HG03025 (cell line): ENCODE measurements at regions not wholly inside any gene's neighbourhood (a gene's known extent, or its start where the extent isn't known, plus 50 kb on each side); places are given as distances from the start of the nearest gene placed in this dataset.

Experiments
- ATAC-seq: cut with Tn5 transposase; IDR thresholded peaks from one replicate; pipeline ENCODE4 v1.9.1; 2021; ENCODE audit warnings: mild to moderate bottlenecking, moderate library complexity; ENCODE audit not compliant: unreplicated experiment, low FRiP score

DNA sequence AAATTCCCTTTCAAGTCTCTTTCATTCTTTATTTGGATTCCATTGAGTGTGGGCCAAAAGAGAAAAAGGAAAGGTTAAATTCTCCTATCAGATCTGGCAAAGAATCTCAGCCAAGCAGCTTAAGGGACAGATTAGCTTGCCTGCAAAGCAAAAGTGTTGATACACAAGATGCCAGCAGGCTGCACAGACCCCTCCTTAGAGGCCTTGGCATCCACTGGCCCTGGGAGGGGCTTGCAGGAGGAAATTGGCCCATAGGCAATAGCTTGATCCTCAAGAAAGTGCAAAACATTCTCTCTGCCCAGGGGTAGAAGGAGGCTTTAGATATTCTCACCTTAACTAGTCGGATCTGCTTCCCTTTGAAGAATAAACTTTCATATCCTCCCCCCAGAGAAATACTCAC, 300.4 kb upstream of the CPEB2 start:
- no peak for ATAC-seq

DNA sequence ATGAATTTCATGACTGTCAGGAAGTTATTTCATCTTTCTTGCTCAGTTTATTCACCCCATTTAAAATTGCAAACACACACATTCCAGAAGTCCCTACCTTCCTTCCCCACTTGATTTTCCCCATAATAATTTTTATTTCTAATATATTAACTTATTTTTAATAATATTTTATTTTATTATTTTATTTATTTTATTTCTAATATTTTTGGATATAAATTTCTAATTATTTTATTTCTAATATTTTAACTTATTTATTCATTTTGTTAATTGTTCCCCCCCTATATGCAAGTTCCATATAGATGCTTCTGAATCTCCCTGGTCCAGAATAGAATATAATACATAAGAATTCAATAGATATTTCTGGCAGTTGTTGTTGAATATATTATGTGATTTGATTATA, 293.7 kb upstream of the CPEB2 start:
- no peak for ATAC-seq

DNA sequence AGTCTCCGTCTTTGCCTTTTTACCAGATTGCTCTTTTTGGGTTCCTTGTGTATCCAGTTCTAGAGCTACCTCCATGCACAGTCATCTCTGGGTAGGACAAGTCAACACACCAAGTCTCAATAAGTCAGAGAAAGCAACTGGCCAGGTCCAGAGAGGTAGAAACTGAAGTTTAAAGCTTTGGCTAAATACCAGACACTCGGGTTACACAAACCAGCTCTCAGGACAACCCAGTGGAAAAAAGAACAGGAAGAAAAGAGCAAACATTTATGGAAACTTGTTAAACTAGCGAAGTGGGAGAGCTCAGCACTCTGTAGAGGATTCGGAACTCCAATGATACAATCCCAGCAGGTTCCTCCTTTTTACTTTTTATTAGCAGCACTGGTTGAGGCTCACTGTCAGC, 291.0 kb upstream of the CPEB2 start:
- ATAC-seq = no peak

DNA sequence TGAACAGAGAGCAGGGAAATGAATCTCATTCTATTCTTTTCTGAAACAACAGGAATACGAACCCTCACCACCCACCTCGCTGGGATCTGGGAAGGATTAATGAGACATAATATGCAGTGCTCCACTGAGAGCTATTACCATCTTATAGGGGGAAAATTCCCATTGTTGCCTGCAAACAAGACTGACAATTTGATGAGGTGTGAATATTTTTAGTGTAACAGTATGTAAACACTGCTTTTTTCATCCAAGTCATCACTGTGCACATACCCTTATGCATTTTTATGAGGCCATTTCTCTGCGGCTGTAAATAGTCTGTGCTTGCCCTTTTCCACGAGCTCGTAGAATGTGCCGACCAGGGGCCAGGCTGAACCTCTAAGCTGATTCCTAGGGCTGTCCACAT, 285.6 kb upstream of the CPEB2 start:
- no peak for ATAC-seq

DNA sequence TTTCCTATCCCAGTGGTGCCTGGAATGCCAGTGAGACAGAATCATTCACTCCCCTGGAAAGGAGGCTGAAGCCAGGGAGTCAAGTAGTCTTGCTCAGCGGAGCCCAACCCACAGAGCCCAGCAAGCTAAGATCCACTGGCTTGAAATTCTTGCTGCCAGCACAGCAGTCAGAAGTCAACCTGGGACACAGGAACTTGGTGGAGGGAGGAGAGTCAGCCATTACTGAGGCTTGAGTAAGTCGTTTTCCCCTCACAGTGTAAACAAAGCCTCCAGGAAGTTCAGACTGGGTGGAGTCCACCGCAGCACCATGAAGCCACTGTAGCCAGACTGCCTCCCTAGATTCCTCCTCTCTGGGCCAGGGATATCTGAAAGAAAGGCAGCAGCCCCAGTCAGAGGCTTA, 283.2 kb upstream of the CPEB2 start:
- ATAC-seq = no peak

DNA sequence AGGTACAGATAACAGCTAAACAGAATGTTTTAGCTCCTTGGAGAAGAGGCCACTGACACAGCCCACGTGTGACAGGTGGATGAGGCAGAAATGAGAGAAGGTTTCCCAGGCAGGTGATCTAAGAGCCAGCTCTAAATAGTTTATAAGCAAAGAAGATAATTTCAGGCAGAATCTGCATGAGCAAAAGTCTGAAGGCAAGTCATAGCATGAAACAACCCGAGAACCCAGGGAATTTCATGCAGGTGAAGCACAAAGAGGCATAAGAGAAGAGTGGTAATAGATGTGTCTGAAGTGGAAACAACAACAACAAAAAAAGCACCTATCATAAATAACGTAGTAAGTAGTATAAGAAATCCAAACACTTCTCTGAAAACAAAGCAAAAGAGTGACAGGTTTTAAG, 275.8 kb upstream of the CPEB2 start:
- ATAC-seq = no peak

DNA sequence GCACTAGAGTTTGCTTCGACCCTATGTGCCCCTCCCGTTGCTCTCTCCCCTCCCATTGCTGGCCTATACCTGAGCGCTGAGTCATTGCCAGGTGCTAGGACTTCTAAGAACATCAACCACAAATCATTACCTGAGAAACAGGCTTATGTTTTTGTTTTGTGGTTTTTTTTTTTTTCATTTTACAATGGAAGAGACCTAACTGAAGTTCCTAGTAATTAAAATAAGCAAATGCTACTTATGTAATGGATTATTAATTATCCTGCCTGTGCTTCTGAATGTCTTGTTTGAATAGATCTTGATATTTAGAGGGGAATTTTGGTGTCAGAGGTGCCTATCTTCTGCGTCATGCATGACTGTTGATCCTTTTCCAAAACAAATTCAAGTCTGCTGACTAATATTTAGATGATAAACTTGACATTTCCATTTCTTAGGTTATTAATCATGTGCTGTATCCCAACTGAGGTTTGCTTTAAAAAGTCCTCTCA, 275.4 kb upstream of the CPEB2 start:
- ATAC-seq = no peak

DNA sequence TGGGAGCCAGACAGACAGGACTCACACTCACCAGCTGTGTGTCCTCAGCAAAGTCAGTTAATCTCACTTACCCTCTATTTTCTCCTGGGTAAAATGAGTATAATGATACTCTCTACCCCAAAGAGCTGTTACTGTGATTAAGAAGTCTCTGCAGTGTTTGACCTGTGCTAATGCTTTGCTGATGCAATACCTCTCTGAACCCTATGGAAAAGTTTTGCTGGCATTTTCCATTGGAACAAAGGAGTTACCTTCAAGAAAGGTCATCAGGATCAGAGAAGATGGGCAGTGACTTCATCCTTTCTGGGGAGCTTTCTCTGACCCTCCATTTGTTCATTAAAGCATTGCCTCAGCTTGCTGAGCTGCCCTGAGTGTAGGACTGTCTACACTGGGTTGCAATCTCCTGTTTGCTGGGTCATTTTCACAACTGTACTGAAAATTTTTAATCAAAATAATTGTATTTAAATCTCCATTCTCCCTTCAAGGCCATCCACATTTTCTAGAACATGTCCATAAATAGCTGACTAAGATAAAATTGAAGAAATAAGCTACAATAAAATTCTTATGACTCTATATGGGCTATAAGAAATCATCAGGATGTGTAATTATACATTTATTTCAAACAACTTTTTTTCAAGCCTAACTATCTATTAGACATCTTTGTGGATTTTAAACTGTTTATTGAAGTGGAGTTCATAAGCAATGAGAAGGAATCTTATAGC, 272.8 kb upstream of the CPEB2 start:
- ATAC-seq = no peak

DNA sequence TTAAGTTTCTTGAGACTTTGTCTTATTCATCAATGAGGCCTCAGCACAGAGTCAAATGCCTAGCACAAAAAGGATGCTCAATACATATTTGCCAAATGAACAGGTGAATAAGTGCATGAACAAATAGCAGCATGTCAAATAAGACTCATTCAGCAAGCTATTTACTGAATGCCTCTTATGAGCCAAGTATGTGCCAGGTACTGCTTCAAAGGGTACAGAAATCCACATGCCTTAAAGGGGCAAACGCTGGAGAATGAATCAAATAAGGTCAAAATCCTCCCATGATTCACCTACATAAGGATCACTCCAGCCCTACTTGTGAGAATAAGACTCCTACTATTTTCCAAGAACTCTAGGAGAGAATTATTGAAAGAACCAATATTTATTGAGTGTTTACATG, 260.2 kb upstream of the CPEB2 start:
- ATAC-seq = no peak

DNA sequence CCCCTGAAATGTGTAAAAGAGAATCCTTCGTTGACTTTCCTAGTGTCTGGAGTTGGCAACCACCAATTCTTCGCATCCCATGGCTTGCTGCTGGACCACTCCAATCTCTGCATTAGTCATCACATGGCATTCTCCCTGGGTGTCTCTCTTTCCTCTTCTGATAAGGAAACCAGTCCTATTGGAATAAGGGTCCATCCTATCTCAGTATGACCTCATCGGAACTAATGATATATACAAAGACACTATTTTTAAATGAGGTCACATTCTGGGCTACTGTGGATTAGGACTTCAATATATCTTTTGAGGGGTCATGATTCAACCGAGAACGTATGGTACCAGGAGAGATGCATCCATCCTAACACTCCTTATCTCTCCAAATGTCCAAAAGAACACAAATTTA, 259.1 kb upstream of the CPEB2 start:
- no peak for ATAC-seq

DNA sequence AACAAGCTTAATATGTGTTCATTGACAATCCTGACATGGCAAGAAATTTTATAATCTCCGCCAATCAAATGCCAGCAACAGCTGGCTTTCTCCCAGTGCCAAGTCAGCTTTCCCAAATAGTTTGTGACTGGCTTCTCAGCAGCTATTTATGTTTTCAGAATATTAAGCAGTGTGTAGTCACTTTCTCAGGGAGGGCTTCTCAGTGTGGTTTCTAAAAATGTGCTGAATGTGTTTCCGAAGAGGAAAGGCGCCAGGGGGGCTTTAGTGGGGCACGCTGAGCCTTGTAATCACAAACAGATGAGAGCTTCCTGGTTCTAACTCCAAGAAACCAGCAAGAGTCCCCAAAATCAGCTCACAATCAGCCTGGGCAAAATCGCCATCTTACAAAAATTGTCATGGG, 258.7 kb upstream of the CPEB2 start:
- no peak for ATAC-seq

DNA sequence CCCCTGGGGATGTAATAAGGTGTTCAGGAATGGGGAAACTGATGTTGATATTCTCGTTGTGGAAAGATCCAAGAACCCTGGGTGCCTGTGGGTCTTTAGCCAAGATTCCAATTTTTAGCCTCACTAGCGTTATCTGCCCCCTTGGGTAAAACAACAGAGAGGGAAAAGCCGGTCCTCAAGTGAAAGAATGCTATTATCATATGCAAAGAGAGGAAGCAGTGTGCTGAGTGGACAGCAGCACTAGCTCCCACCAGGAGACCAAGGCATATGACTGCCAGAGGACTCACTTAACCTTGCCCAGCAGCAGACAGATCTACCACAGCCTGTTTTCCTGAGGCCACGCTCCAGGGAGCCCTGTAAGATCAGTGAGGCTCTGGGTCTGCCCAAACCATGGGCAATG, 257.9 kb upstream of the CPEB2 start:
- ATAC-seq = no peak

DNA sequence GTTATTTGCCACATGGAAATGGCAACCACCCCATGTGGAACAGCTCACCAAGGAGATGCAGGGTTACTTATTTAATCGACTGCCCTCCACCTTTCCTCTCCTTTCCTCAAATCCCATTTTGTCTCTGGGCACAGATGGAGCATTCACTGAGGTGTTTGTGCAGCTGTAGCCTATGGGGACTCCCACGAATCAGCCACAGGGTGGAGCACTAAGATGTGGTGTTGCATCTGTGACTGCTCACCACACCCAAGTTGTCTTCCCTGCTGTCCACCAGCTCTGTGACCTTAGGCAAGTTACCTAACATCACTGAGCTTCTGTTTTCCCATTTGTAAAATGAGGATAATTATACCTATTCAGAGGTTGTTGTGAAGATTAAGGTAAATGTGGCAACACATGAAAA, 252.4 kb upstream of the CPEB2 start:
- ATAC-seq = peak; percentile 63

DNA sequence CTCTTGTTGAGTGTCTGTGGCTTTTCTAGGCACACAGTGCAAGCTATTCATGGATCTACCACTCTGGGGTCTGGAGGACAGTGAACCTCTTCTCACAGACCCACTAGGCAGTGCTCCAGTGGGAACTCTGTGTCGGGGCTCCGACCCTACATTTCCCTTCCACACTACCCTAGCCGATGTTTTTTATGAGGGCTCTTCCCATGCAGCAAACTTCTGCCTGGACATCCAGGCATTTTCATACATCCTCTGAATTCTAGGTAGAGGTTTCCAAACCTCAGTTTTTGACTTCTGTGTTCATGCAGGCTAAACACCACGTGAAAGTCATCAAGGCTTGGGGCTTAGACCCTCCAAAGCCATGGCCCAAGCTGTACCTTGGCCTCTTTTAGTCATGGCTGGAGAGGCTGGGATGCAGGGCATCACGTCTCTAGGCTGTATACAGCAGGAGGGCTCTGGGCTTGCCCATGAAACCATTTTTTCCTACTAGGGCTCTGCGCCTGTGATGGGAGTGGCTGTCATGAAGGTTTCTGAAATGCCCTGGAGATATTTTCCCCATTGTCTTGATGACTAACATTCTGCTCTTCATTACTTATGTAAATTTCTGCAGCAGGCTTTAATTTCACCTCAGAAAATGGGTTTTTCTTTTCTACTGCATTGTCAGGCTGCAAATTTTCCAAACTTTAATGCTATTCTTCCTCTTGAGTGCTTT, 249.8 kb upstream of the CPEB2 start:
- no peak for ATAC-seq

DNA sequence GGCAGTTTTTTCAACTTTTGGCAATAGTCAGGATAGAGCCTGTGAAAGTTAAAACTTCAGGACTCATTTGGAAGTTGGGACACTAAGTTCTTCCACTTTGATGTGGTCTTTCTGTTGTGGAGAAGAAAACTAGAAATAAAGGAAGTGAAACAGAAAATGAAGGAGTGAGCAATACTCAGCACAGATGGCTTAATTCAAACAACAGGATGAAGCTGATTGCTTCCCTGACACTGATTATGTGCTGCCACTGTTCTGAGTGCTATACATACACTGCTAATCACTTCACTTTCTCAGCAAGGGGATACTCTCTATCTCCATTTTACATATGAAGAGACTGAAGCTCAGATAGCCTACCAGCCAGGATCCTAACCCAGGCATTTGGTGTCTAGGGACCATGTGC, 235.1 kb upstream of the CPEB2 start:
- peak; percentile 55 for ATAC-seq

DNA sequence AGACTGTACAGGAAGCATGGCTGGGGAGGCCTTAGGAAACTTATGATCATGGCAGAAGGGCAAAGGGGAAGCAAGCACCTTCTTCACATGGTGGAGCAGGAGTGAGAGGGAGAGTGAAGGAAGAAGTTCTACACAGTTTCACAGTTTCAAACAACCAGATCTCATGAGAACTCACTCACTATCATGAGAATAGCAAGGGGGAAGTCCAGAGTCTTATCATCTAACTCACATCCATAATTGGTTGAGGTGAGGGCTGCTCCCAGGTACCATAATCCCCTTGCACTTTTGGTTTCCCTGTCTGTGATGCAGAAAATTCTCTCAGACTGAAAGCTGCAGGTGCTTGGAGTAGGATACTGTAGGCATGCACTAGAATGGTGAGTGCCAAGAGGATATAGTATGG, 233.8 kb upstream of the CPEB2 start:
- ATAC-seq = no peak

DNA sequence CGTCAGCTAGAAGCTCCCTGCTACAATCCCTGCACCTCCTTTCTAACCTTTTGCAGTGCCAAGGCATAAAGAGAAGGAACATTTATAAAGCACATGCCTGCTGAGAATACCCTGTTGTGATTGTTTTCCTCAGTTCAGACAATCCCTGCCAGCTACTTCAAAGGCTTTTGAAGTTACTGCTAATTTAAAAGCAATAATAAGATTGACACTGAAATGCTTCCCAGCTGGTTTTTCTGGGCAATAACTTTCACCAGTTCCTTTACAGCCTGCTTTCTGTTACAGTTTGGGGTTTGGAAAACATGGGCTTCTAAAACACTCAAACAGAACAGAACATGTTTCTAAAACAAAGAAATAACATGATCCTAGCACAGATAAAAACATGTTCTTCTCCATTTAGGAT, 232.3 kb upstream of the CPEB2 start:
- no peak for ATAC-seq

DNA sequence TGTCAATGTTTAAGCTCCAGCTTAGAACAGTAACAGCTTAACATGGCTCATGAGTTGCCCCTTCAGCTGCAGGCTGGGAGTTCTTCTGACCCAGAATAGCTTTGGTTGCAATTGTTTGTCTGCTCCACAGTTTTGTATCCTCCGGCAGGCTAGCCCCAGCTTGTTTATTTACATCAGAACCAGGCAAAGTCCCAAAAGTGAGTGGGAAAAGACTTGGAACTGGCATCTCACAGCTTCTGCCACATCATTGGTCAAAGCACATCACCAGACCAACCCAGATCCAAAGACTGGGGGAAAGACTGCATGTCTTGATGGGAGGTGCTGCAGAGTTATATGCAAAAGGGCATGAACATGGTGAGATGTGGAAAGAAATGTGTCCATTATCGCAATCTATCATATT, 231.2 kb upstream of the CPEB2 start:
- ATAC-seq = no peak

DNA sequence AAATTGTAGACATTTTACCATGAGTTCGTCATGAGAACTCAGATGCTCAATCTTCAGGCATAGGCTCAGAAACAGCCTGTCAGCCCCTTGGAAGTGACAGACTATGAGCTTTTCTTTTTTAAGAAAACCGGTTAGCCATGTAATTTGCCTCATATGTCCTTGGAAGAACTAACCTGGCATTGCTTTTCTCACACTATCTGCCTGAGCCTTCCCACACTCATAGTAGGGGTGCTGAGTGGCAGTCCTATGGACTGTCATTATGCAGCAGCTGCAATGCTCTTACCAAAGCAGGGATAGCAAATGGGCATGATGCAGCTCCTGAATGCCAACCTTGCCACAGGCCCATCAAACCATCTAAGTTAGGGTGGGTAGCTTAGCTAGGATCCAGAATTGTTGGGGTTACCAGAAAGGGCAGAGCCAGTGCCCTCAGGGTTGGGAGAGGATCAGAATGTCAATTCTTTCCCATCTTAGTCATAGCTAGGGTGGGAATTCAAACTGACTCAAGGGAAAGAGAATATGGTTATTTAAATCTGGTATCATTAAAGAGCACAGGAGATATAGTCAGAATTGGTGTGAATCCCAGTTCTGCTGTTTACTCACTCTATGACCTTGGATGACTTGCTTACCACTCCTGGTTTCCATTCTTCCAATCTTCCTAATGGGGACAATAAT, 230.6 kb upstream of the CPEB2 start:
- ATAC-seq = no peak

DNA sequence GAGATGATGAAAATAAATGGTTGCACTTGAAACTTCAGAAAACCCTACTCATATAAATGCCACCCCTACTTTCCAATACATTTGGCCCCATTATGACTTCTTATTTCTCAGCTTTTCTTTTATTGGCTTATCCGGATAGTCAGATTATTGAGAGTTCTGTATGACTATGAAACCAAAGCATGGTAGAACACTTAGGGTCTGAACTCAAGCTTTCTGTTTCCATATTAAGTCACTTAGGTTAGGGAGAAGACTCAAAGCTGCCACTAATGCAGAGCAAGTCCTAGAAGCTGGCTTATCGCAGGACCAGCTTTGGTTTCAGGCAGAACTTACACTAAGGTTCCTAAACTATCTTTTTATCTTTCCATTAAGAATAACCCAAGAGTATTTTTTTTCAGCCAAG, 229.9 kb upstream of the CPEB2 start:
- ATAC-seq = no peak

DNA sequence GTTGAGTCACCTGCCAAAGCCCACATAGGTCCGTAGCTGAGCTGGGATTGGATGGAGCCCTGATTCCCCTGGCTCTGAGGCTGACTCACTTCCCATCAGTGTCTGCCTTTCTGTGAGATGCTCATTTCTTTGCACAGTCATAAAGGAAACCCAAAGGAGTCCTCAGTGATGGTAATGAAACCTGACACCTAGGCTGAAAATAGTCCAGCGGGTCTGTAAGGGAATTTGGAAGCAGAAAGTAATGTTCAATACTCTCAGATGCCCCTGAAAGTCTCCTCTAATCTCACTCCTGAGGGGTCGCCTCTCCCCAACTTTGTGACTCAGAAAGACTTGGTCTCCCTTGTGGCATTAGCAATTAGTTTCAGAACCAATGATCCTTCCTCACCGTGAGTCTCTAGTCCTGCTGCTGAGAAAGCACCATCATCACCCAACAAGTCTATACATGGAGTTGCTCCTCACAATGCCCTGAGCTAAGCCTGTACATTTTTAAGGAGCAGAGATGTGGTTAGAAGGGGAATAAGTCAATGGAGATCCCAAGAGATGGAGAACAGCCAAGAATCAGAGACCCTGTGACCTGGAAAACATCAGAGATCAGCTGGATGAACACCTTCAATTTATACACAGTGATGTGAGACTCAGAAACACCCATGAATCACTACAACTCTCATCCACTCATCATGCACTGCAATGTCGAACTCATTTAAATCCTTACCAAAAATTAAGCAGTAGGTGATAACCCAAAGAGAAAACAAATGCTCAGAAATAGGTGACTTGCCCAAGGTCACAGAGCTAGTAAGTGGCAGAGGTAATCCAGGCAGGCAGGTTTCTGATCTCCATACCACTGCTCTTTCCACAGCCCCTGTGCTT, 219.0 kb upstream of the CPEB2 start:
- ATAC-seq = peak; percentile 85
